ENCODE measurements at regions not wholly inside any gene's neighbourhood (a gene's known extent, or its start where the extent isn't known, plus 50 kb on each side); places are given as distances from the start of the nearest gene placed in this dataset.

- TF ChIP-seq CTCF (IDR thresholded peaks at IDR 0.05) (no peak), POLR2A (IDR thresholded peaks at IDR 0.05) (no peak)
Measured at GRCh38 chr7:110356438-110356837, 734.5 kb upstream of the LRRN3 start.

Measured in right lobe of liver (tissue), 4 donors.